ENCODE measurements at regions not wholly inside any gene's neighbourhood (a gene's known extent, or its start where the extent isn't known, plus 50 kb on each side); places are given as distances from the start of the nearest gene placed in this dataset.

GRCh38 chr5:13357929-13358328 lies 586.6 kb downstream of the DNAH5 start:
- Histone ChIP-seq H2BK15ac (ENCODE audit: low read depth, low read length) (no peak overlapping the region), H3K4me2 (ENCODE audit: insufficient read depth, insufficient read length, low read length) (no peak overlapping the region), H3K18ac (ENCODE audit: insufficient read length, low read depth, low read length) (no peak overlapping the region), H3K79me2 (ENCODE audit: insufficient read depth, low read length) (no peaks in the 10 kb centered on the region), H2BK12ac (ENCODE audit: insufficient read length, low read depth, low read length) (no peak overlapping the region), H3K23me2 (ENCODE audit: insufficient read length, low read depth, low read length, poor library complexity, severe bottlenecking) (no peaks in the 10 kb centered on the region), H2BK5ac (ENCODE audit: insufficient read length, low read length) (no peak overlapping the region), H2BK120ac (ENCODE audit: low read depth, low read length, poor library complexity, severe bottlenecking) (no peak overlapping the region), H3T11ph (ENCODE audit: low read length) (no peak overlapping the region), H2BK20ac (ENCODE audit: low read depth, low read length, poor library complexity, severe bottlenecking) (no peak overlapping the region), H4K91ac (ENCODE audit: insufficient read length, low read depth, low read length) (no peak overlapping the region), H3K79me1 (ENCODE audit: insufficient read depth, low read depth, low read length, poor library complexity, severe bottlenecking) (no peaks in the 10 kb centered on the region), H3K23ac (ENCODE audit: insufficient read length, low read depth, low read length) (no peak overlapping the region), H3K9ac (ENCODE audit: extremely low read depth, insufficient read length, low read length) (no peak overlapping the region), H3K56ac (ENCODE audit: insufficient read length, low read depth, low read length) (no peak overlapping the region), H3K4ac (ENCODE audit: low read depth, low read length) (no peak overlapping the region), H2AFZ (ENCODE audit: low read length) (no peak overlapping the region), H2AK5ac (ENCODE audit: insufficient read length, low read length) (no peak overlapping the region), H4K20me1 (ENCODE audit: control insufficient read depth, insufficient read depth, insufficient read length) (no peaks in the 10 kb centered on the region), H3K9me3 (ENCODE audit: control insufficient read depth, low read depth, low read length) (no peaks in the 10 kb centered on the region), H3K4me1 (ENCODE audit: insufficient read depth, low read length) (no peaks in the 10 kb centered on the region), H3K27me3 (ENCODE audit: insufficient read depth, low read length) (no peaks in the 10 kb centered on the region), H4K8ac (replicated peaks; ENCODE audit: insufficient read length, low read depth, low read length) (no peak overlapping the region), H3K27ac (ENCODE audit: insufficient read length, low read depth, low read length) (no peak overlapping the region), H3K14ac (ENCODE audit: insufficient read depth, low read length) (no peak overlapping the region), H4K5ac (ENCODE audit: insufficient read length, low read depth, low read length) (no peak overlapping the region)
- Mint-ChIP-seq H3K4me3 (no peak overlapping the region), H3K4me1 (no peaks in the 10 kb centered on the region), H3K27me3 (ENCODE audit: low read depth) (no peaks in the 10 kb centered on the region), H3K9me3 (no peaks in the 10 kb centered on the region; a peak in 1 of 5 replicates), H3K36me3 (ENCODE audit: insufficient read depth in 1 of 3, low read depth in 3 of 3) (0 out of 7 replicates have a peak, but pooled peaks cover 0 to 2% (median 0%) of the 10 kb centered on the region in 3 experiments), H3K27ac (no peak overlapping the region)
- WGBS (ENCODE audit: extremely low coverage, insufficient read length, low lambda C conversion rate) = no CpG with 5 or more reads among the region's 1 CpG
- no peak for TF ChIP-seq CTCF (conservative IDR thresholded peaks at IDR 0.05)
- DNase-seq = no peak
